Kidney (tissue), 13 donors: ENCODE measurements at regions not wholly inside any gene's neighbourhood (a gene's known extent, or its start where the extent isn't known, plus 50 kb on each side); places are given as distances from the start of the nearest gene placed in this dataset.

Experiments
- DNase-seq, 5 donors: peaks; one replicate each; pipeline ENCODE4 v3.0.0-alpha.2; 2013 to 2020
- FAIRE-seq: peaks from 2 replicates; lab custom pipeline; 2012; peaks lifted over from hg19 to GRCh38; lab: Jason Lieb, UNC
- H3K27ac ChIP-seq, 2 donors: one replicate each; pipeline ENCODE4 v1.7.0; 2013; ENCODE audit warnings: low read depth in 2 of 2, low read length in 2 of 2, inconsistent platforms in 1 of 2
- H3K27me3 ChIP-seq: one replicate; pipeline ENCODE4 v1.7.1; 2013; ENCODE audit warnings: low read length, inconsistent platforms; ENCODE audit not compliant: control insufficient read depth, insufficient read depth
- H3K36me3 ChIP-seq, 3 donors: one replicate each; pipeline versions ENCODE4 v1.7.0 to v1.7.1; 2013; ENCODE audit warnings: low read length in 3 of 3, control low read depth in 1 of 3, inconsistent platforms in 1 of 3; ENCODE audit not compliant: insufficient read depth in 3 of 3, control insufficient read depth in 2 of 3
- H3K4me1 ChIP-seq, 3 donors: one replicate each; pipeline versions ENCODE4 v1.7.0 to v1.7.1; 2013; ENCODE audit warnings: low read length in 3 of 3, inconsistent platforms in 1 of 3, low read depth in 1 of 3; ENCODE audit not compliant: control insufficient read depth in 2 of 3, insufficient read depth in 2 of 3
- H3K4me3 ChIP-seq, 3 donors: one replicate each; pipeline versions ENCODE4 v1.7.0 to v1.8.1; 2013; ENCODE audit warnings: low read length in 3 of 3, control low read depth in 1 of 3, inconsistent platforms in 1 of 3
- H3K9ac ChIP-seq, 3 donors: one replicate each; pipeline versions ENCODE4 v1.7.0 to v1.7.1; 2013; ENCODE audit warnings: low read length in 3 of 3, control low read depth in 1 of 3, inconsistent platforms in 1 of 3
- H3K9me3 ChIP-seq, 3 donors: one replicate each; pipeline versions ENCODE4 v1.7.0 to v1.7.1; 2013; ENCODE audit warnings: low read length in 3 of 3, control low read depth in 1 of 3, inconsistent platforms in 1 of 3; ENCODE audit not compliant: control insufficient read depth in 2 of 3, insufficient read depth in 1 of 3
- intact Hi-C: fragments of 100-400 bp; cut with DNase I; formaldehyde crosslinking; loops from one replicate; pipeline ENCODE4 v1.11.1; 2022
- TF ChIP-seq, protein P1 (sequence below): IDR thresholded peaks from 3 replicates; pipeline ENCODE4 v1.5.1; 2012; ENCODE audit warnings: mild to moderate bottlenecking, moderate library complexity, borderline replicate concordance; ENCODE audit not compliant: insufficient read depth; ENCODE audit errors: extremely low read depth
- donor health status: control.
- donor health status: control.
- donor health status: control.
- donor health status: control.
- donor health status: control.
- donor health status: DM: yes; HTN: yes; CAD: no.
- donor health status: Normal renal cell carcinoma (clear cell type).

DNA sequence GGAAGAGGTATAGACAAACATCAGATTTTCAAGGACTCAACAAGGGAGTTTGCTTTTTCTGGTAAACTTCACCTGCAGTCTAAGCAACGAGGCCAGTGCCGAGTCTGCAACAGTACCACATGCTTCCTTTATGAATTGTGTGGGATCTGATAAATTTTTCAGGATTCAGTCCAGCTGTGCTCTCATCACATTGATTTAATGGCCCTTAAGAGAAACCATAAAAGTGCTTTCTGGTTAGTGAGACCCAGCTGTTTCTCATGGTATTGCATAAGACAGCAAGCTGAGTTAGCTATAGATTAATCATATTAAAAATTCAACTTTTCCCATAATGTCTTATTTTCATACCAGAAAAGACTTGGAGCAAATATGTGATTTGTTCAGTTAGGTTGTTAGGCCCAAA, 291.4 kb downstream of the CENPW start:
- FAIRE-seq (no peak), DNase-seq (peak in 2 of 5 donors; percentile 68 to 83)
- TF ChIP-seq, protein P1, sequence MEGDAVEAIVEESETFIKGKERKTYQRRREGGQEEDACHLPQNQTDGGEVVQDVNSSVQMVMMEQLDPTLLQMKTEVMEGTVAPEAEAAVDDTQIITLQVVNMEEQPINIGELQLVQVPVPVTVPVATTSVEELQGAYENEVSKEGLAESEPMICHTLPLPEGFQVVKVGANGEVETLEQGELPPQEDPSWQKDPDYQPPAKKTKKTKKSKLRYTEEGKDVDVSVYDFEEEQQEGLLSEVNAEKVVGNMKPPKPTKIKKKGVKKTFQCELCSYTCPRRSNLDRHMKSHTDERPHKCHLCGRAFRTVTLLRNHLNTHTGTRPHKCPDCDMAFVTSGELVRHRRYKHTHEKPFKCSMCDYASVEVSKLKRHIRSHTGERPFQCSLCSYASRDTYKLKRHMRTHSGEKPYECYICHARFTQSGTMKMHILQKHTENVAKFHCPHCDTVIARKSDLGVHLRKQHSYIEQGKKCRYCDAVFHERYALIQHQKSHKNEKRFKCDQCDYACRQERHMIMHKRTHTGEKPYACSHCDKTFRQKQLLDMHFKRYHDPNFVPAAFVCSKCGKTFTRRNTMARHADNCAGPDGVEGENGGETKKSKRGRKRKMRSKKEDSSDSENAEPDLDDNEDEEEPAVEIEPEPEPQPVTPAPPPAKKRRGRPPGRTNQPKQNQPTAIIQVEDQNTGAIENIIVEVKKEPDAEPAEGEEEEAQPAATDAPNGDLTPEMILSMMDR: no peak
- intact Hi-C loops: no loop called here
- Histone ChIP-seq H3K27ac (no peak overlapping the region), H3K9me3 (no peaks in the 10 kb centered on the region), H3K9ac (no peak overlapping the region), H3K27me3 (no peaks in the 10 kb centered on the region), H3K4me1 (no peaks in the 10 kb centered on the region), H3K4me3 (no peak overlapping the region), H3K36me3 (no peaks in the 10 kb centered on the region)

DNA sequence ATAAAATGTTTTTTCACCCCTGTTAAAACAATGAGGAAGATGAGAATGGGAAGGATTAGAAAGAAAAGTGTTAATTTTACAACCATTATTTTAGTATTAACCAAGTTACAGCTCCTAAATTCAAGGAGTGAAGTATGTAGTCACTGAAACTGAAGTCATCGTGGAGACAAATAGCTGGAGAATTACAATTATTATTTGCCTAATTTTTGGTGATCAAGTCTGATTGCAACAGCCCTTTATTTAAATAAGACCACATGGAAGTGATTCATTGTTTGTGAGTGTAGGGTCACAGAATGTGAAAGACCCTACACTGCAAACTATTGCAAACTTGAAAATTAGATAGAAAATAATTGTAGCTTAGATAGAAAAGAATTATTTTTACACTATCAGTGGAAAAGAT, 292.4 kb downstream of the CENPW start:
- Histone ChIP-seq H3K36me3 (no peaks in the 10 kb centered on the region), H3K27me3 (no peaks in the 10 kb centered on the region), H3K4me1 (no peaks in the 10 kb centered on the region), H3K9me3 (no peaks in the 10 kb centered on the region), H3K27ac (no peak overlapping the region), H3K4me3 (no peak overlapping the region), H3K9ac (no peak overlapping the region)
- no peak for DNase-seq
- TF ChIP-seq, protein P1: no peak
- intact Hi-C loops: no loop called here
- no peak for FAIRE-seq

DNA sequence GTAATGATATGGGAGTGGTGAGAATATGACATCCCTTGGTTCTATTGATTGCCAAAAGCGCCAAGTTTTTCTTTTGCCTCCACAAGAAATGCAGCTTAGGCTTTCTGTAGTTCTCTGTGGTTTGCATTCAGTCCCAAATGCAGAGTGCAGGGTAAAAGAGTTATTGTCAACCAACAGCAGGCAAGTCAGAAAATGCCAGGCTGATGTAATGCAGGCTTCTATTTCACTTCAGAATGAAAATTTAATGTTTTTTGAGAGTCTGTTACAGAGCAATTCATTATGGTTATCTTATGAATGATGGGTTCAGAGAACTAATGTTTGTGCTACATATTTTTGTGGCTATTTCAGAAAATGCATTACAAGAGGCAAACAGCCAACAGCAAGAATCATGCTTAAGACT, 293.5 kb downstream of the CENPW start:
- H3K27me3 ChIP-seq: no peaks in the 10 kb centered on the region
- H3K4me3 ChIP-seq: no peak overlapping the region
- H3K36me3 ChIP-seq: no peaks in the 10 kb centered on the region
- DNase-seq (no peak), FAIRE-seq (no peak)
- intact Hi-C loops: no loop called here
- no peak overlapping the region for H3K27ac ChIP-seq
- H3K9me3 ChIP-seq: no peaks in the 10 kb centered on the region
- H3K9ac ChIP-seq: no peak overlapping the region
- TF ChIP-seq, protein P1: no peak
- H3K4me1 ChIP-seq: no peaks in the 10 kb centered on the region

DNA sequence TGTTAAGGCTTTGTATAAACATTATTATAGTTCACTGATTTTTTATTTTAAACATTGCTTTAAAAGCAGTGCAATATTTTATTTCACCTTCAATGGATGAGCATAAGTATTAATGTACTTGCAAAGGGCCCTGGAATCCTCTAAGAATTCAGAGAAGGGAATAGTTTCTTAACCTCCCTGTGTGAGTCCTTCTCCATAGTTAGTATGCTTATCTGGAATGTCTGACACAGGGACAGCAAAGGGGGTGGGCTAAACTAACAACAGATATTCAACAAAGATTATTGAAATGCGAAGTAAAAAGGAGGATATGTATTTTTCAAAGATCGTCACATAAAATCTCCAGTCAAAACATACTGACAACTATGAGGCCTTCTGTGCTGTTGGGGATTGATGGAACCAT, 300.4 kb downstream of the CENPW start:
- H3K4me3 ChIP-seq: no peak overlapping the region
- no peaks in the 10 kb centered on the region for H3K9me3 ChIP-seq
- no peak overlapping the region for H3K27ac ChIP-seq
- FAIRE-seq (no peak), DNase-seq (no peak)
- TF ChIP-seq, protein P1: no peak
- no peaks in the 10 kb centered on the region for H3K36me3 ChIP-seq
- intact Hi-C loops: no loop called here
- H3K4me1 ChIP-seq: no peaks in the 10 kb centered on the region
- H3K9ac ChIP-seq: no peak overlapping the region
- H3K27me3 ChIP-seq: no peaks in the 10 kb centered on the region
